Stimulated activated CD8-positive, alpha-beta memory T cell treated with anti-CD3 and anti-CD28 coated beads, Interleukin-4, amount 100 ng/mL, for 4 hours (primary cell): ENCODE measurements at regions not wholly inside any gene's neighbourhood (a gene's known extent, or its start where the extent isn't known, plus 50 kb on each side); places are given as distances from the start of the nearest gene placed in this dataset.
A peak's percentile ranks its signal among the peaks of the same experiment; 100 is the strongest.
"Not testable (repeated sequence)": the region's sequence is repeated elsewhere in the genome, so short reads cannot be mapped to it uniquely, and the experiment has no call there.

Experiments
- DNase-seq, 2 donors: peaks; one replicate each; pipeline ENCODE4 v3.0.0-alpha.2; 2020; ENCODE audit warnings: low read depth in 2 of 2, low spot score in 1 of 2

- no peak for DNase-seq
Observed at GRCh38 chr7:142604671-142605070, 144.6 kb upstream of the PRSS1 start.

GRCh38 chr7:142603870-142604448, 145.3 kb upstream of the PRSS1 start:
- DNase-seq = peak; percentile 11 to 18

- no peak for DNase-seq
Observed at GRCh38 chr7:142602756-142603155, 146.5 kb upstream of the PRSS1 start.

GRCh38 chr7:142602183-142602582, 147.1 kb upstream of the PRSS1 start:
- DNase-seq = no peak

GRCh38 chr7:142598297-142598696, 151.0 kb upstream of the PRSS1 start:
- DNase-seq = no peak

GRCh38 chr7:142597547-142597946, 151.7 kb upstream of the PRSS1 start:
- no peak for DNase-seq

- DNase-seq = no peak
Observed at GRCh38 chr7:142595816-142596516, 153.3 kb upstream of the PRSS1 start.

GRCh38 chr7:142594078-142594477, 155.2 kb upstream of the PRSS1 start:
- no peak for DNase-seq

- no peak for DNase-seq
Observed at GRCh38 chr7:142593106-142593505, 156.2 kb upstream of the PRSS1 start.

GRCh38 chr7:142592664-142593063, 156.6 kb upstream of the PRSS1 start:
- no peak for DNase-seq

- no peak for DNase-seq
Observed at GRCh38 chr7:142592231-142592630, 157.0 kb upstream of the PRSS1 start.

- no peak for DNase-seq
Observed at GRCh38 chr7:142590830-142591457, 158.3 kb upstream of the PRSS1 start.

- DNase-seq = no peak
Observed at GRCh38 chr7:142590077-142590476, 159.2 kb upstream of the PRSS1 start.

GRCh38 chr7:142587578-142588191, 161.6 kb upstream of the PRSS1 start:
- DNase-seq = no peak

- DNase-seq = no peak
Observed at GRCh38 chr7:142586611-142587010, 162.7 kb upstream of the PRSS1 start.

- no peak for DNase-seq
Observed at GRCh38 chr7:142585425-142585824, 163.8 kb upstream of the PRSS1 start.

GRCh38 chr7:142584765-142585164, 164.5 kb upstream of the PRSS1 start:
- DNase-seq = no peak

GRCh38 chr7:142583446-142583845, 165.8 kb upstream of the PRSS1 start:
- DNase-seq = no peak

- DNase-seq = no peak
Observed at GRCh38 chr7:142582351-142582750, 166.9 kb upstream of the PRSS1 start.

GRCh38 chr7:142581341-142581740, 167.9 kb upstream of the PRSS1 start:
- no peak for DNase-seq

GRCh38 chr7:142579946-142580345, 169.3 kb upstream of the PRSS1 start:
- DNase-seq = no peak

GRCh38 chr7:142575351-142575750, 173.9 kb upstream of the PRSS1 start:
- not testable (repeated sequence) for DNase-seq
